Osteocyte (in vitro differentiated cells): ENCODE measurements at regions not wholly inside any gene's neighbourhood (a gene's known extent, or its start where the extent isn't known, plus 50 kb on each side); places are given as distances from the start of the nearest gene placed in this dataset.

Experiments
- DNase-seq: peaks from one replicate; pipeline ENCODE4 v3.0.0; 2021; ENCODE audit warnings: mixed read lengths; ENCODE audit not compliant: unreplicated experiment; ENCODE audit errors: extremely low spot score
- H3K27ac Mint-ChIP-seq: one replicate; pipeline ENCODE4 v1.8.0; 2021; ENCODE audit warnings: mild to moderate bottlenecking, mixed read lengths; ENCODE audit not compliant: unreplicated experiment
- H3K27me3 Mint-ChIP-seq: one replicate; pipeline ENCODE4 v1.8.0; 2021; ENCODE audit warnings: mixed read lengths; ENCODE audit not compliant: unreplicated experiment
- H3K36me3 Mint-ChIP-seq: one replicate; pipeline ENCODE4 v1.8.0; 2021; ENCODE audit warnings: mixed read lengths; ENCODE audit not compliant: unreplicated experiment
- H3K4me1 Mint-ChIP-seq: one replicate; pipeline ENCODE4 v1.8.0; 2021; ENCODE audit warnings: mixed read lengths; ENCODE audit not compliant: unreplicated experiment
- H3K4me3 Mint-ChIP-seq: one replicate; pipeline ENCODE4 v1.8.0; 2021; ENCODE audit warnings: mild to moderate bottlenecking, moderate library complexity, mixed read lengths; ENCODE audit not compliant: unreplicated experiment
- H3K9me3 Mint-ChIP-seq: one replicate; pipeline ENCODE4 v1.8.0; 2021; ENCODE audit warnings: mixed read lengths; ENCODE audit not compliant: unreplicated experiment
- CTCF ChIP-seq: fragments of 200-600 bp; sonication (generic); IDR thresholded peaks from 2 replicates; pipeline ENCODE4 v1.5.0; 2021; ENCODE audit warnings: antibody characterized with exemption, mild to moderate bottlenecking, moderate library complexity

DNA sequence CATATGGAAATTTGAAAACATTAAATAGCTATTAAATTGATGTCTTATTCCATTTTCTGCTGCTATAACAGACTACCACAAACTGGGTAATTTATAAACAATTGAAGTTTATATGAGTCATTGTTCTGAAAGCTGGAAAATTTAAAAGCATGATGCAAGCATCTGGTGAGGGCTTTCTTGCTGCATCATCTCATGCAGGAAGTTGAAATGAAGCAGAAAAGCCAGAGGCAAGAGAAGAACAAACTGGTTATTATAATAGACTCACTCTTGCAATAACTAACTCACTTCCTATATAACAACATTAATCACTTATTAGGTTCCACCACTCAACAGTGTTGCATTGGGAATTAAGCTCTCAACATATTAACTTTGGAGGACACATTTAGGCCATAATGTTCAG, 1277.4 kb downstream of the LRFN5 start:
- Mint-ChIP-seq H3K4me1 (peaks cover 6% of the 10 kb centered on the region), H3K27me3 (no peaks in the 10 kb centered on the region), H3K9me3 (no peaks in the 10 kb centered on the region), H3K27ac (peak overlapping the region; percentile 7), H3K36me3 (no peaks in the 10 kb centered on the region), H3K4me3 (no peak overlapping the region)
- no peak for DNase-seq
- no peak for TF ChIP-seq CTCF

- no peaks in the 10 kb centered on the region for H3K9me3 Mint-ChIP-seq
- H3K27me3 Mint-ChIP-seq: no peaks in the 10 kb centered on the region
- no peak overlapping the region for H3K27ac Mint-ChIP-seq
- H3K4me3 Mint-ChIP-seq: no peak overlapping the region
- no peak for DNase-seq
- H3K4me1 Mint-ChIP-seq: no peaks in the 10 kb centered on the region
- H3K36me3 Mint-ChIP-seq: no peaks in the 10 kb centered on the region
- TF ChIP-seq CTCF: no peak
Observed at GRCh38 chr14:42877716-42878115, 1271.0 kb downstream of the LRFN5 start.

DNA sequence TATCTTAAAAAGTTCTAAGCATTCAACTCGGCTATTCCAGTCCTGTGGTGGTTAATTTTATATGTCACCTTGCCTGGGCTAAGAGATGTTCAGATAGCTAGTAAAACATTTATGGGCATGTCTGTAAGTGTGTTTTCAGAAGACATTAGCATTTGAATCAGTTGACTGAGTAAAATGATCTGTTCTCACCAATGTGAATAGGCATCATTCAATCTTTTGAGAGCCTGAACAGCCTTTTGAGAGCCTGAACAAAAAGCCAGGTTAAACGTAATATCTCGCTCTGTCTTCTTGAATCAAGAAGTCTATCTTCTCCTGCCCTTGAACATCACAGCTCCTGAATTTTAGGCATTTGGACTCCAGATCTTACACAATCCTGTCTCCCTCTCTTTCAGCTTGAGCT, 1266.1 kb downstream of the LRFN5 start:
- Mint-ChIP-seq H3K9me3 (no peaks in the 10 kb centered on the region), H3K27ac (no peak overlapping the region), H3K4me3 (no peak overlapping the region), H3K27me3 (no peaks in the 10 kb centered on the region), H3K4me1 (no peaks in the 10 kb centered on the region), H3K36me3 (no peaks in the 10 kb centered on the region)
- TF ChIP-seq CTCF: no peak
- DNase-seq: no peak

- no peak for TF ChIP-seq CTCF
- Mint-ChIP-seq H3K27ac (no peak overlapping the region), H3K9me3 (no peaks in the 10 kb centered on the region), H3K36me3 (no peaks in the 10 kb centered on the region), H3K4me3 (no peak overlapping the region), H3K27me3 (no peaks in the 10 kb centered on the region), H3K4me1 (no peaks in the 10 kb centered on the region)
- DNase-seq: no peak
Observed at GRCh38 chr14:42869681-42870080, 1263.0 kb downstream of the LRFN5 start.

DNA sequence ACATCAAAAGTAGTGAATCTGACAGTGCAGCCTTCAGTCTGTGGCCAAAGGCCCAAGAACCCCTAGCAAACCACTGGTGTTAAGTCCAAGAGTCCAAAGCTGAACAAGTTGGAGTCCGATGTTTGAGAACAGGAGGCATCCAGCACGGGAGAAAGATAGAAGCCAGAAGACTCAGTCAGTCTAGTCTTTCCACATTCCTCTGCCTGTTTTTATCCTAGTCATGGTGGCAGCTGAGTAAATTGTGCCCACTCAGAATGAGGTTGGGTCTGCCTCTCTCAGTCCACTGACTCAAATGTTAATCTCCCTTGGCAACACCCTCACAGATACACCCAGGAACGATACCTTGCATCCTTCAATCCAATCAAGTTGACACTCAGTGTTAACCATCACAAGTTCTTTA, 1255.4 kb downstream of the LRFN5 start:
- no peaks in the 10 kb centered on the region for H3K36me3 Mint-ChIP-seq
- no peak overlapping the region for H3K4me3 Mint-ChIP-seq
- peaks cover 4% of the 10 kb centered on the region for H3K27me3 Mint-ChIP-seq
- H3K9me3 Mint-ChIP-seq: no peaks in the 10 kb centered on the region
- peaks cover 3% of the 10 kb centered on the region for H3K4me1 Mint-ChIP-seq
- DNase-seq: no peak
- TF ChIP-seq CTCF: no peak
- H3K27ac Mint-ChIP-seq: no peak overlapping the region
